SU-DHL-6 (cell line): ENCODE measurements at regions not wholly inside any gene's neighbourhood (a gene's known extent, or its start where the extent isn't known, plus 50 kb on each side); places are given as distances from the start of the nearest gene placed in this dataset.

Source experiments
- EZH2phosphoT487 ChIP-seq: fragments of 200-600 bp; sonication (generic), shearing (Covaris generic); conservative IDR thresholded peaks from 2 replicates; pipeline ENCODE4 v1.6.1; 2018; ENCODE audit warnings: mild to moderate bottlenecking, antibody characterized with exemption, low read length, moderate library complexity, mixed read lengths
- TF ChIP-seq, protein P1 (sequence below): fragments of 200-600 bp; sonication (generic); IDR thresholded peaks from one replicate; pipeline ENCODE4 v1.5.1; 2017; ENCODE audit warnings: antibody characterized with exemption, mild to moderate bottlenecking, low read length, moderate library complexity; ENCODE audit not compliant: insufficient read depth, poor library complexity, severe bottlenecking

DNA sequence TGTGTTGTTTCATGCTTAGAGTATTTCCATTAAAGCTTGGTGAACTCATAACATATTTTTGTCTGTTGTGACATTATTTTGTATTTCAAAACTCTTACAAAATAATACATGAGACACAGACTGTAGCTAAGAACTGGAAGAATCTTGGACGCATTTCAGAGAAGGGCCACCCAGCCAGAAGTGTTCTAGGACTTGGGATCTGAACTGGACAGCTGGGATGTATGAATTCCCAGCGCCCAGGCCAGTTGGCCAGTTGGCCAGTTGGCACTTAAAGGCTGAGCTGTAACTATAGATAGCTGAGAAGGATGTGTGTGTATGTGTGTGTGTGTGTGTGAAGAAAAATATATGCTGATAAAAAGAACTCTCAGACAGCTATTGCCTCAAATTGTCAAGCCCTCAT lies 193.4 kb upstream of the GPR101 start:
- TF ChIP-seq, protein P1, sequence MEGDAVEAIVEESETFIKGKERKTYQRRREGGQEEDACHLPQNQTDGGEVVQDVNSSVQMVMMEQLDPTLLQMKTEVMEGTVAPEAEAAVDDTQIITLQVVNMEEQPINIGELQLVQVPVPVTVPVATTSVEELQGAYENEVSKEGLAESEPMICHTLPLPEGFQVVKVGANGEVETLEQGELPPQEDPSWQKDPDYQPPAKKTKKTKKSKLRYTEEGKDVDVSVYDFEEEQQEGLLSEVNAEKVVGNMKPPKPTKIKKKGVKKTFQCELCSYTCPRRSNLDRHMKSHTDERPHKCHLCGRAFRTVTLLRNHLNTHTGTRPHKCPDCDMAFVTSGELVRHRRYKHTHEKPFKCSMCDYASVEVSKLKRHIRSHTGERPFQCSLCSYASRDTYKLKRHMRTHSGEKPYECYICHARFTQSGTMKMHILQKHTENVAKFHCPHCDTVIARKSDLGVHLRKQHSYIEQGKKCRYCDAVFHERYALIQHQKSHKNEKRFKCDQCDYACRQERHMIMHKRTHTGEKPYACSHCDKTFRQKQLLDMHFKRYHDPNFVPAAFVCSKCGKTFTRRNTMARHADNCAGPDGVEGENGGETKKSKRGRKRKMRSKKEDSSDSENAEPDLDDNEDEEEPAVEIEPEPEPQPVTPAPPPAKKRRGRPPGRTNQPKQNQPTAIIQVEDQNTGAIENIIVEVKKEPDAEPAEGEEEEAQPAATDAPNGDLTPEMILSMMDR, result no peak
- TF ChIP-seq EZH2phosphoT487, result no peak
